ENCODE measurements at regions not wholly inside any gene's neighbourhood (a gene's known extent, or its start where the extent isn't known, plus 50 kb on each side); places are given as distances from the start of the nearest gene placed in this dataset.

DNA sequence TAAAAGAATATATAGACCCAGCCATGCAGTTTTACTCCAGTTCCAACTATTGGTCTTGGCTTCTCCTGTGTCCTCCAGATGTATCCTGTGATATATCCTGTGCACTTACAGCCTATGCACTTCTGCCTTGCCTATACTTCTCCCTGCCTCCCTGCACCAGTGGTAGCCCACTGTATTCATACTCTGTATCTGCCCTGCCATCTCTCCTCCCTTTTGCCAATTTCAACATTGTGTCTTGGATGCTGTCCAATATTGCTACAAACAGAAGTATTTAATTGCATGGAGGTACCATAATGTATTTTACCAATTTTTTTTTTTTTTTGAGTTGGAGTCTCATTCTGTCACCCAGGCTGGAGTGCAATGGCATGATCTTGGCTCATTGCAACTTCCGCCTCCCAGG lies 242.7 kb downstream of the HAPSTR1 start:
- no peak for TF ChIP-seq CEBPB (IDR thresholded peaks at IDR 0.05)
- TF ChIP-seq ZBTB7A (IDR thresholded peaks at IDR 0.05; ENCODE audit: low read depth) = no peak
- no peak for TF ChIP-seq EP300 (IDR thresholded peaks at IDR 0.05; ENCODE audit: borderline replicate concordance)
- no peak for TF ChIP-seq FOXM1 (IDR thresholded peaks at IDR 0.05; ENCODE audit: borderline replicate concordance, low read depth)
- TF ChIP-seq NFIC (IDR thresholded peaks at IDR 0.05) = no peak
- TF ChIP-seq, protein P1, sequence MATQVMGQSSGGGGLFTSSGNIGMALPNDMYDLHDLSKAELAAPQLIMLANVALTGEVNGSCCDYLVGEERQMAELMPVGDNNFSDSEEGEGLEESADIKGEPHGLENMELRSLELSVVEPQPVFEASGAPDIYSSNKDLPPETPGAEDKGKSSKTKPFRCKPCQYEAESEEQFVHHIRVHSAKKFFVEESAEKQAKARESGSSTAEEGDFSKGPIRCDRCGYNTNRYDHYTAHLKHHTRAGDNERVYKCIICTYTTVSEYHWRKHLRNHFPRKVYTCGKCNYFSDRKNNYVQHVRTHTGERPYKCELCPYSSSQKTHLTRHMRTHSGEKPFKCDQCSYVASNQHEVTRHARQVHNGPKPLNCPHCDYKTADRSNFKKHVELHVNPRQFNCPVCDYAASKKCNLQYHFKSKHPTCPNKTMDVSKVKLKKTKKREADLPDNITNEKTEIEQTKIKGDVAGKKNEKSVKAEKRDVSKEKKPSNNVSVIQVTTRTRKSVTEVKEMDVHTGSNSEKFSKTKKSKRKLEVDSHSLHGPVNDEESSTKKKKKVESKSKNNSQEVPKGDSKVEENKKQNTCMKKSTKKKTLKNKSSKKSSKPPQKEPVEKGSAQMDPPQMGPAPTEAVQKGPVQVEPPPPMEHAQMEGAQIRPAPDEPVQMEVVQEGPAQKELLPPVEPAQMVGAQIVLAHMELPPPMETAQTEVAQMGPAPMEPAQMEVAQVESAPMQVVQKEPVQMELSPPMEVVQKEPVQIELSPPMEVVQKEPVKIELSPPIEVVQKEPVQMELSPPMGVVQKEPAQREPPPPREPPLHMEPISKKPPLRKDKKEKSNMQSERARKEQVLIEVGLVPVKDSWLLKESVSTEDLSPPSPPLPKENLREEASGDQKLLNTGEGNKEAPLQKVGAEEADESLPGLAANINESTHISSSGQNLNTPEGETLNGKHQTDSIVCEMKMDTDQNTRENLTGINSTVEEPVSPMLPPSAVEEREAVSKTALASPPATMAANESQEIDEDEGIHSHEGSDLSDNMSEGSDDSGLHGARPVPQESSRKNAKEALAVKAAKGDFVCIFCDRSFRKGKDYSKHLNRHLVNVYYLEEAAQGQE (IDR thresholded peaks at IDR 0.05; ENCODE audit: low read depth) = no peak
- no peak for TF ChIP-seq CREB1 (IDR thresholded peaks at IDR 0.05; ENCODE audit: low read depth)
- TF ChIP-seq, protein P2, sequence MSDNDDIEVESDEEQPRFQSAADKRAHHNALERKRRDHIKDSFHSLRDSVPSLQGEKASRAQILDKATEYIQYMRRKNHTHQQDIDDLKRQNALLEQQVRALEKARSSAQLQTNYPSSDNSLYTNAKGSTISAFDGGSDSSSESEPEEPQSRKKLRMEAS (IDR thresholded peaks at IDR 0.05) = no peak
- TF ChIP-seq, protein P3, sequence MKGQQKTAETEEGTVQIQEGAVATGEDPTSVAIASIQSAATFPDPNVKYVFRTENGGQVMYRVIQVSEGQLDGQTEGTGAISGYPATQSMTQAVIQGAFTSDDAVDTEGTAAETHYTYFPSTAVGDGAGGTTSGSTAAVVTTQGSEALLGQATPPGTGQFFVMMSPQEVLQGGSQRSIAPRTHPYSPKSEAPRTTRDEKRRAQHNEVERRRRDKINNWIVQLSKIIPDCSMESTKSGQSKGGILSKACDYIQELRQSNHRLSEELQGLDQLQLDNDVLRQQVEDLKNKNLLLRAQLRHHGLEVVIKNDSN (IDR thresholded peaks at IDR 0.05) = no peak
- no peak for TF ChIP-seq EGR1 (IDR thresholded peaks at IDR 0.05)
- no peak for TF ChIP-seq TCF12 (IDR thresholded peaks at IDR 0.05; ENCODE audit: low read depth)
- TF ChIP-seq TEAD4 (IDR thresholded peaks at IDR 0.05) = no peak
- no peak for TF ChIP-seq YY1 (IDR thresholded peaks at IDR 0.05; ENCODE audit: low read depth)

DNA sequence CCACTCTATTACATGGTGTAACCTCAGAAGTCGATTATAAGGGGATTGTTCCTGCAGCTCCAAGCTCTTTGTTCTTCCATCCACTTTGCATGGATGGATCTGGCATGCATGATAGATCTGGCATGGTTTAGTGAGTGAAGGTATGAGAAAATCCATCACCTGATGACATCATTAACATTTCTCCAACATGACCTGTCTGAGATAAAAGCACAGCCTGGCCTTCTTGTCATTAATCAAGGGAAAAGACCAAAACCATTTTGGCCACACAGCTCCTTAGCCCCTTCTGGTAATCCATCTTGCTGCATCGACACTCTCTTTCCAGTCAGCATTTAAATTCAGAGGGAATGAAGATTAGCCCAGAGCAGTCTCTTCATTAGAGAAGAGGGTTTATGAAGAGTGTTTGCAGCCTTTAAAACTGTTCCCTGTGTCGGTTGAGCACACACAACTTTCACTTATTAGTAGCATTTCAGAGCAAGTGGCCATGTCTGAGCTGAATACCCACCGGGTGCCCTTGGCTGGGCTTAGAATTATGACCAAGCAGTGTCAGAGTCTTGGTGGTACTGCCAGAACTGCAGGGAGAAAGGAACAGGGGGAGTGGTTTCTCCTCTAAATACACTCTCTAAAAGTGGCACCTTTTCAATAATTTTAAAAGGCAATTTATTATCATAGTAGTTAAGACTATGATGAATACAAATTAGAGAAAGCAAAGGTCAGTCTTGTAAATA lies 246.0 kb downstream of the HAPSTR1 start:
- TF ChIP-seq NFIC (IDR thresholded peaks at IDR 0.05) (no peak), YY1 (IDR thresholded peaks at IDR 0.05; ENCODE audit: low read depth) (no peak), FOXM1 (IDR thresholded peaks at IDR 0.05; ENCODE audit: borderline replicate concordance, low read depth) (no peak), TAF1 (IDR thresholded peaks at IDR 0.05; ENCODE audit: low read depth) (no peak), CEBPB (IDR thresholded peaks at IDR 0.05) (no peak), TCF12 (IDR thresholded peaks at IDR 0.05; ENCODE audit: low read depth) (no peak), RAD21 (IDR thresholded peaks at IDR 0.05; ENCODE audit: low read depth) (no peak), ZBTB7A (IDR thresholded peaks at IDR 0.05; ENCODE audit: low read depth) (no peak), EP300 (IDR thresholded peaks at IDR 0.05; ENCODE audit: borderline replicate concordance) (no peak), CREB1 (IDR thresholded peaks at IDR 0.05; ENCODE audit: low read depth) (no peak), TEAD4 (IDR thresholded peaks at IDR 0.05) (no peak)
- TF ChIP-seq, protein P3 (IDR thresholded peaks at IDR 0.05) = no peak
- TF ChIP-seq, protein P2 (IDR thresholded peaks at IDR 0.05) = no peak

DNA sequence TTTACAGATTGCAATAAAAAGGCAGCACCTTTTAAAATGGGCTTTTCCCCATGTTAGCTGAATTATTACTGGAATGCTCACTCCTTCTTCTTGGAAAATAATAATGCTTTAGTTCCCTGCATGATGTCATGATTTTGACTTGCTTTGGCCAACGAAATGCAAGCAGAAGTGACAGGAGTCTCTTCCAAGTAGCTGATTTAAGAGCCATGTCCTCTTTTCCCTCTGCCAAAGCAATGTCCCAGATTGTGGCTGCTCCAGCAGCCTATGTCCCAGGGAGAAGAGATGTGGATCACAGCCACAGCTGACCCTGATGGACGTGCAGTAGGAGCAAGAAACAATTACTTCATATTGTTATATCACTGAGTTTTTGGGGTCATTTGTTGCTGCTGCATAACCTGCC lies 246.6 kb downstream of the HAPSTR1 start:
- TF ChIP-seq, protein P2 (IDR thresholded peaks at IDR 0.05) = no peak
- TF ChIP-seq TEAD4 (IDR thresholded peaks at IDR 0.05) = no peak
- TF ChIP-seq FOXM1 (IDR thresholded peaks at IDR 0.05; ENCODE audit: borderline replicate concordance, low read depth) = no peak
- TF ChIP-seq NFIC (IDR thresholded peaks at IDR 0.05) = no peak
- TF ChIP-seq, protein P1 (IDR thresholded peaks at IDR 0.05; ENCODE audit: low read depth) = no peak
- TF ChIP-seq, protein P3 (IDR thresholded peaks at IDR 0.05) = no peak
- no peak for TF ChIP-seq TAF1 (IDR thresholded peaks at IDR 0.05; ENCODE audit: low read depth)
- TF ChIP-seq TCF12 (IDR thresholded peaks at IDR 0.05; ENCODE audit: low read depth) = no peak
- no peak for TF ChIP-seq EGR1 (IDR thresholded peaks at IDR 0.05)
- no peak for TF ChIP-seq YY1 (IDR thresholded peaks at IDR 0.05; ENCODE audit: low read depth)
- TF ChIP-seq ZBTB7A (IDR thresholded peaks at IDR 0.05; ENCODE audit: low read depth) = no peak
- TF ChIP-seq CREB1 (IDR thresholded peaks at IDR 0.05; ENCODE audit: low read depth) = no peak
- no peak for TF ChIP-seq RAD21 (IDR thresholded peaks at IDR 0.05; ENCODE audit: low read depth)
- no peak for TF ChIP-seq EP300 (IDR thresholded peaks at IDR 0.05; ENCODE audit: borderline replicate concordance)
- TF ChIP-seq CEBPB (IDR thresholded peaks at IDR 0.05) = no peak

DNA sequence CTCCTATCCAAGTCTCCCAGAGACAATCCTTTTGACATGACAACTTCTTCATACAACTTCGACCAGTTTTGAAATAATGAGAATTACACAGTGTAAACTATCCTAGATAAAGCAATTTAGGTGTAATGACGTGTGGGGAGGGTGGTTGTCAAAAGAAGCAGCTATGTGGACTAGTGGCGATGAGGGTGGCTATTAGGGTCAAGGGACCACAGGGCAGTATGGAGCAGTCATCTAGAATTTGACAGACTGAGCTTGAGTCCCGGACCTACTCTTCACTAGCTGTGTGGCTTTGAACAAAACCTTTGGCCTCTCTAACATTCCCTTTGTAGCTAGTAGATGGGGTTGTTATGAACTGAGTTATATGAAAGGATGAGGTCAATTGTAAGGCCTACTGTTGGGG lies 247.1 kb downstream of the HAPSTR1 start:
- TF ChIP-seq FOXM1 (IDR thresholded peaks at IDR 0.05; ENCODE audit: borderline replicate concordance, low read depth) (no peak), CEBPB (IDR thresholded peaks at IDR 0.05) (no peak), TAF1 (IDR thresholded peaks at IDR 0.05; ENCODE audit: low read depth) (no peak), YY1 (IDR thresholded peaks at IDR 0.05; ENCODE audit: low read depth) (no peak)
- TF ChIP-seq, protein P2 (IDR thresholded peaks at IDR 0.05) = no peak

Measured in Ishikawa (cell line).